ENCODE measurements at regions not wholly inside any gene's neighbourhood (a gene's known extent, or its start where the extent isn't known, plus 50 kb on each side); places are given as distances from the start of the nearest gene placed in this dataset.

GRCh38 chr4:31078661-31079060 is 358.5 kb downstream of the PCDH7 start:
- TF ChIP-seq POLR2A (IDR thresholded peaks at IDR 0.05; ENCODE audit: low read depth, low read length) (no peak), TAF1 (IDR thresholded peaks at IDR 0.05; ENCODE audit: borderline replicate concordance, low read depth, low read length) (no peak)
